HAP-1 (cell line): ENCODE measurements at regions not wholly inside any gene's neighbourhood (a gene's known extent, or its start where the extent isn't known, plus 50 kb on each side); places are given as distances from the start of the nearest gene placed in this dataset.

Source experiments
- DNase-seq, 2 experiments: peaks; one replicate each; pipeline ENCODE4 v3.0.0-alpha.2; 2016 to 2020; ENCODE audit warnings: low spot score in 2 of 2
- H3K27me3 ChIP-seq: fragments of 250-450 bp; sonication (Bioruptor Pico); 2 replicates; pipeline ENCODE4 v1.5.1; 2020; ENCODE audit warnings: low read depth, mild to moderate bottlenecking, moderate library complexity
- H3K36me3 ChIP-seq: fragments of 250-450 bp; sonication (Bioruptor Pico); replicated peaks from 2 replicates; pipeline ENCODE4 v1.5.1; 2020; ENCODE audit warnings: mild to moderate bottlenecking
- H3K4me1 ChIP-seq: fragments of 250-450 bp; sonication (Bioruptor Pico); 2 replicates; pipeline ENCODE4 v1.5.1; 2020; ENCODE audit warnings: mild to moderate bottlenecking
- H3K4me3 ChIP-seq: fragments of 250-450 bp; sonication (Bioruptor Pico); 2 replicates; pipeline ENCODE4 v1.5.1; 2020; ENCODE audit warnings: mild to moderate bottlenecking, moderate library complexity
- H3K9me3 ChIP-seq: fragments of 250-450 bp; sonication (Bioruptor Pico); 2 replicates; pipeline ENCODE4 v1.5.1; 2020; ENCODE audit warnings: mild to moderate bottlenecking, moderate library complexity
- in situ Hi-C: fragments of 300-500 bp; cut with MboI; formaldehyde crosslinking; loops from 3 replicates; pipeline ENCODE4 v1.14.3; 2020; ENCODE audit warnings: low sequenced_read_pairs, inconsistent platforms, mixed read lengths

DNA sequence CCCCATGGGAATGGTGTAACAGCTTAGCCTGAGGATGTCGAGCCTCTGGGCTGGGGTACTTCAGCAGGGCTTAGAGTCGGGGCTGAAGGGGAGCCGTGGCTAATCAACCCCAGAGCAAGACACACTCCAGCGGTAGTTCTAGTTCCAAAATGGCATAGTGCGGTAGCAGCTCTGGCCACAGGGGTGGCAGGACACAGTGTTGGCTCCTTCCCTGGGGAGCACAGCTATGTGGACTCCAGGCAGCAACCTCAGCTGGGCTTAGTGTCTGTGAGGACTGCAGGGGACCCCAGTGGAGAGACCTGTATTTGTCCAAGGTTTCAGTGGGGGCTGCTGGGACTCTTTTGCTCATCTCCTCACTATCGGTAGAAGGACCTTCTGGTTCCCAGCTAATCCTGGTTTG is 70.8 kb upstream of the PCDH20 start:
- no peak overlapping the region for H3K4me3 ChIP-seq
- DNase-seq = no peak
- in situ Hi-C loops = no loop called here
- H3K4me1 ChIP-seq = no peaks in the 10 kb centered on the region
- no peaks in the 10 kb centered on the region for H3K27me3 ChIP-seq
- H3K9me3 ChIP-seq = no peaks in the 10 kb centered on the region
- no peaks in the 10 kb centered on the region for H3K36me3 ChIP-seq

DNA sequence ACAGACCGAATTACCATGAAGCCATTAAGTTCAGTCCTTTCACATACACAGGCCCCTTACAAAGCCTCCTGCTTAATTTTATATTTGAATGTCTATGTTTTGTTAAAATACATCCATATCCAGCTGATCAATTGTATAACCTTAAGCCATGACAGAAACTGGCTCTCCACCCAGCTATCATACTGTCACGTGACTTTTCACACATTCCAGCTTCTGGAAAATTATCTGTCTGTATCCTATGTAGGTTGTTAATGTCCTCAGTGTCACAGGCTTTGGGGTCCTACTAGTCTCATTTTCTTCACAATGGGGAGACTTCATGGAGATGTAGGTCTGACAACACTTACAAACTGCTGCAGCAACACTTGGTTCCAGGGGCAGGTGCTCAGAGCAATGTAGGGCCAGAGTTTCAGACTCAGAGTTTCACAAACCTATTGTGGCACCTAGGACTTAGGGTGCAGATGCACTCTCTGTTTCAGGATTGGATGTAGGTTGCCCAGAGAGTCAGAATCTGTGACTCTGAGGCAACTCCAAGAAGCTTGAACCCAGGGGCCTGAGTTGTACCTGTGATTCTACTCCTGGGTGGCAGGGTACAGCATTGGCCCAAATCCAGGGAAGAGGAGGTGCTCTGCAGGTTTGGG is 69.6 kb upstream of the PCDH20 start:
- no peaks in the 10 kb centered on the region for H3K36me3 ChIP-seq
- no peaks in the 10 kb centered on the region for H3K27me3 ChIP-seq
- no peaks in the 10 kb centered on the region for H3K9me3 ChIP-seq
- H3K4me3 ChIP-seq = no peak overlapping the region
- no peaks in the 10 kb centered on the region for H3K4me1 ChIP-seq
- no peak for DNase-seq
- in situ Hi-C loops = no loop called here

DNA sequence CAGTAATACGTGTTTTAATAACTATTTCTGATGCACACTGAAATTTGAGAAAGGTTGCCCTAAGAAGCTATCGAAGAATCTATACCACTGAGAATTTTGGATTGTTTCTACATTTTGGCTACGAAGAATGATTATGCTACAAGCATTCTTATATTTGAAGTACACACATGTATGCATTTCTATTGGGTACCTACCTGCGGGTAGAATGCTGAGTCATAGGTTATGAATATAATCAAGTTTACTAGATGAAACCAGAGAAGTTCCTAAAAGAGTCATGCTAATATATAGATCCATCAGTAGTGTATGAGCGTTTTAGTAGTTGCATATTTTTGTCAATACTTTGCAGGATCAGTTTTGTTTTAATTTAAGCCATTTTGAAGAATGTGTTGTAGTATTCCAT is 62.0 kb upstream of the PCDH20 start:
- DNase-seq = no peak
- no peaks in the 10 kb centered on the region for H3K27me3 ChIP-seq
- no peak overlapping the region for H3K4me3 ChIP-seq
- H3K36me3 ChIP-seq = no peaks in the 10 kb centered on the region
- no peaks in the 10 kb centered on the region for H3K9me3 ChIP-seq
- no peaks in the 10 kb centered on the region for H3K4me1 ChIP-seq
- in situ Hi-C loops = no loop called here

DNA sequence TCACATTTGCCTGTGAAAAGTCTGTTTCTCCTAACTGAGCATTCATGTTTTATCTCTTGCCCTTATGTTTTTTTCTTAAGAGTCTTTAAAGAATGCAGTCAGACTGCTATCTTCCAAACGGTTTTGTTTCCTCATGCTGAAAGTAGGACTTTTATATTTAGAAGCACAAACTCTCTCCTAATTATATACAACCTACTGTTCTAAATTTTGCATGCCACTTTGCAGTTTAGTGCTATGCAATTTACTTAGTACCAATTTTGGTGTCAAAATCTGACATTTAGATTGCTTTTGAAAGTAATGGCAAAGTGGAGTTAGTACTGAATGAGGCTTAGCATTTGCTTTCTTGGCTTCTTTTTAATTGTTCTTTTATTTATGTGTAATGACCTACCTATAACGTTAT is 55.1 kb upstream of the PCDH20 start:
- in situ Hi-C loops = no loop called here
- DNase-seq = no peak
- H3K4me3 ChIP-seq = no peak overlapping the region
- H3K27me3 ChIP-seq = no peaks in the 10 kb centered on the region
- H3K9me3 ChIP-seq = no peaks in the 10 kb centered on the region
- H3K36me3 ChIP-seq = no peaks in the 10 kb centered on the region
- H3K4me1 ChIP-seq = no peaks in the 10 kb centered on the region

DNA sequence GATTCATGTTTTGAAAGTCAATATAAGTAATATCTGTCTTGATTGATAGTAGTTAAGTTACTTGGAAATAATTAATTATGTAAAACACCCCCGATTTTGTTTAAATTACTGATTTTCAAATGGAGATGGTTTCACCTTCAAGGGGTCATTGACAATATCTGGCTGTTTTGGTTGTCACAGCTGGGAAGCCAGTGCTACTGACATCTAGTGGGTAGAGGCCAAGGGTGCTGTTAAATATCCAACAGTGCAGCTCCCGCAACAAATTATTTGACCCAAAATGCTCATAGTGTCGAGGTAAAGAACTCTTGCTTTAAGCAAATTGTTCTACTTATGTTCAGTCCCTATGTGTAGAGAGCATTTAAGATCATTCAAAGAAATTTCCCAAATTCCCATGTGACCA is 50.6 kb upstream of the PCDH20 start:
- no peak overlapping the region for H3K4me3 ChIP-seq
- in situ Hi-C loops = no loop called here
- no peaks in the 10 kb centered on the region for H3K4me1 ChIP-seq
- H3K36me3 ChIP-seq = no peaks in the 10 kb centered on the region
- H3K27me3 ChIP-seq = no peaks in the 10 kb centered on the region
- DNase-seq = peak in 1 of 2 experiments; percentile 11
- H3K9me3 ChIP-seq = no peaks in the 10 kb centered on the region
